GM12865 (cell line): ENCODE measurements at regions not wholly inside any gene's neighbourhood (a gene's known extent, or its start where the extent isn't known, plus 50 kb on each side); places are given as distances from the start of the nearest gene placed in this dataset.

Source experiments
- DNase-seq: peaks from one replicate; pipeline ENCODE4 v3.0.0; 2010; ENCODE audit warnings: low read depth
- H3K4me3 ChIP-seq: 2 replicates; pipeline ENCODE4 v1.5.1; 2011; ENCODE audit warnings: mild to moderate bottlenecking, low read depth, low read length, control low read depth
- TF ChIP-seq, protein P1 (sequence below): IDR thresholded peaks from 2 replicates; pipeline ENCODE4 v1.5.1; 2011; ENCODE audit warnings: low read length, control low read depth, low read depth, inconsistent platforms; ENCODE audit not compliant: insufficient read depth; ENCODE audit errors: missing control alignments

DNA sequence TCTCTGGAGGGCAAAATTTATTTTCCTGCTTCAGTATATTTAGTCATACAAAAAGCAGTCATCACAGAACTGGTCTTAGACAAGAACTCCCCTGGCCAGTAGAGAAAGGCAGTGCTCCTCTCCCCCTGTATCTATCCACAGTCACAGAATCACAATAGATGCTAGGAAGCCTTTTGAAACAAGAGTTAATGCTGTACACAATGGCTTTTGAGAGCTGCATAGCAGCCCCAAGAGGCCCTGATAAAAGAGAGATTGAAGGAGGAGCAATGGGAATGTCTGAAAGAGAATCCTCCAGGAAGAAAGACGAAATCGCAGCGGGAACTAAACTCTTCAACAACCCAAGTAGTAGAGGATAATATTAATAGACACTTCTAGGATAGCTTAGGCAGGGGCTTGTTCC is 330.2 kb downstream of the RBM43 start:
- no peak overlapping the region for H3K4me3 ChIP-seq
- no peak for DNase-seq
- TF ChIP-seq, protein P1, sequence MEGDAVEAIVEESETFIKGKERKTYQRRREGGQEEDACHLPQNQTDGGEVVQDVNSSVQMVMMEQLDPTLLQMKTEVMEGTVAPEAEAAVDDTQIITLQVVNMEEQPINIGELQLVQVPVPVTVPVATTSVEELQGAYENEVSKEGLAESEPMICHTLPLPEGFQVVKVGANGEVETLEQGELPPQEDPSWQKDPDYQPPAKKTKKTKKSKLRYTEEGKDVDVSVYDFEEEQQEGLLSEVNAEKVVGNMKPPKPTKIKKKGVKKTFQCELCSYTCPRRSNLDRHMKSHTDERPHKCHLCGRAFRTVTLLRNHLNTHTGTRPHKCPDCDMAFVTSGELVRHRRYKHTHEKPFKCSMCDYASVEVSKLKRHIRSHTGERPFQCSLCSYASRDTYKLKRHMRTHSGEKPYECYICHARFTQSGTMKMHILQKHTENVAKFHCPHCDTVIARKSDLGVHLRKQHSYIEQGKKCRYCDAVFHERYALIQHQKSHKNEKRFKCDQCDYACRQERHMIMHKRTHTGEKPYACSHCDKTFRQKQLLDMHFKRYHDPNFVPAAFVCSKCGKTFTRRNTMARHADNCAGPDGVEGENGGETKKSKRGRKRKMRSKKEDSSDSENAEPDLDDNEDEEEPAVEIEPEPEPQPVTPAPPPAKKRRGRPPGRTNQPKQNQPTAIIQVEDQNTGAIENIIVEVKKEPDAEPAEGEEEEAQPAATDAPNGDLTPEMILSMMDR: no peak

DNA sequence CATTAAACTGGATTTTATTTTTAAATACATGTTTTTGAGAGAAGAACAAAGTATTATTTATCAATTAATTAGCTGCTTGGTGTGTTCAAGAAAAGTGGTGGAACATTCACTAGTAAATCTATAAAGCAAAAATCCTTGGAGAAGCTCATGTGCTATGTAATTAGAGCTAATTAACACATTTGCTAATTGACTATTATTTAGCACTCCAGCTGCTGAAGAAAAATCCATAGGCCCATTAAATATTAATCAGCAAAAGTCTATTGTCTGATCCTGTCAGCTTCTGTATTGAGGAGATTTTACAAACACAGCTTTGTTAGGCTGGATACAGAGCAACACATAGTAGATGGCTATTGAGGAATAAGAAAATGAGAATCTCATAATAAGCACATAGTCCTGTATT is 336.1 kb downstream of the RBM43 start:
- TF ChIP-seq, protein P1: no peak
- no peak overlapping the region for H3K4me3 ChIP-seq
- DNase-seq: no peak

DNA sequence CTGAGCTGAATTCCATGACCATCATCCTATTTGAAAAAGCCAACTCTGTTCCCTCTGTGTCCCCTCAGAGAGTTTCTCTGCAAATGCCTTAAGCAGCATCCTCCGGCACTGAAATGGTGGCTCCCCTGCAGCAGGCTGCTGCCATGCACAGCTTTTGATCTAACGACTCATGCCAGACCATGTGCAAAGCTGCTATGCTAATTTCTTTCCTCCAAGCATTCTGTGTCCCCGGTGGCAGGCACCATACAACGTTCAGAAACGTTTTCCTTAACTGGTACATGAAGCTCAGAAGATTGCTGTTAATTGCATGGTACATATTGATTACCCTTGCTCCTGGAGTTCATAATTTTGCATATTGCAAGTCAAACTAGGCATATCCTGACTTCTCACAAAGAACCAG is 336.8 kb downstream of the RBM43 start:
- DNase-seq: no peak
- TF ChIP-seq, protein P1: no peak
- H3K4me3 ChIP-seq: no peak overlapping the region

DNA sequence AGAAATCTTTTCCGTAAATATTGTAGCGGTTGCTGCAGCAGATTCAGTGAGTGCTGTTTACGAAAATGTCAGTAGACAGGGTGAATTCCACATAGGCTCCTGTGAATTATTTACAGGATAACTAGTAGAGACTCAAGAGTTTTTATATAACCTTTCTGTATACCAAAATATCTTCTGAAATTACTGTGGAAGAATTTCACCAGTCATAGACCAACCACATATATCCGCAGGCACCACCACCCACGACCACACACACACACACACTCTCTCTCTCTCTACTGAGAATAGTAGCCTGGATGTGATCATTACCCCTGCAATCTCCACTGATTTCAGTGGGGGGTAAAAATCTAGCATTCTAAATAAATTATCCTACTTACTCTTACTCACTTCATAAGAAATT is 341.8 kb downstream of the RBM43 start:
- TF ChIP-seq, protein P1: no peak
- DNase-seq: no peak
- no peak overlapping the region for H3K4me3 ChIP-seq

DNA sequence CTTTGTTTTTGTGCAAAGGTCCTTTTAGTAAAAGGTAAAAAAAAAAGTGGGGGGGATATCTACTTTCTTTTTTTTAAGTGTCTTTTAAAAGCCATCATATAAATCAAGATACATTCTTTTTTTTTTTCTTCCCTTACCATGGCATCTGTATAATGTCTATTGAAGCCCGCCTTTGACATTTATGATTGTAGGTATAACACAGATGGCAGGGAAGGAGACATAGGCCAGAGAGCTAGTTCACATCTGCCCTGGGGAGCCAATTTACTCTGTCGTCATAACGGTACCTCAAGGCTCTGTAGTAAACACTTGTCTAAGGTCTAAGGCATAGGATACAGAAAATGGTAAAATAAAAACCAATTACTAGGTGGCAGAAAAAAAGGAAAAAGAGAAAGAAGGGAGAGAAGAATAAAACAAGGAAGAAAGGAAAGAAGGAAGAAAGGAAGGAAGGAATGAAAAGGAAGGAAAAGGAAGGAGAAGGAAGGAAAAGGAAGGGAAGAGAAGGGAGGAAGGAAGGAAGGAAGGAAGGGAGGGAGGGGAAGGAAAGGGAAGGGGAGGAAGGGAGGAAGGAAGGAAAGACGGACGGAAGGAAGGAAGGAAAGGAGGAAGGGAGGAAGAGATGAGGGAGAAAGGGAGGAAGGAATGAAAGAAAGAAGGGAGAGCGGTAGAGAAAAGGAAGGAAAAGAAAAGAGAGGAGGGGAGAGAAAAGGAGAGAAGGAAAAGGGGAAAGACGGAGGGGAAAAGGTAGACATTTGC is 343.5 kb downstream of the RBM43 start:
- no peak overlapping the region for H3K4me3 ChIP-seq
- TF ChIP-seq, protein P1: no peak
- DNase-seq: no peak

DNA sequence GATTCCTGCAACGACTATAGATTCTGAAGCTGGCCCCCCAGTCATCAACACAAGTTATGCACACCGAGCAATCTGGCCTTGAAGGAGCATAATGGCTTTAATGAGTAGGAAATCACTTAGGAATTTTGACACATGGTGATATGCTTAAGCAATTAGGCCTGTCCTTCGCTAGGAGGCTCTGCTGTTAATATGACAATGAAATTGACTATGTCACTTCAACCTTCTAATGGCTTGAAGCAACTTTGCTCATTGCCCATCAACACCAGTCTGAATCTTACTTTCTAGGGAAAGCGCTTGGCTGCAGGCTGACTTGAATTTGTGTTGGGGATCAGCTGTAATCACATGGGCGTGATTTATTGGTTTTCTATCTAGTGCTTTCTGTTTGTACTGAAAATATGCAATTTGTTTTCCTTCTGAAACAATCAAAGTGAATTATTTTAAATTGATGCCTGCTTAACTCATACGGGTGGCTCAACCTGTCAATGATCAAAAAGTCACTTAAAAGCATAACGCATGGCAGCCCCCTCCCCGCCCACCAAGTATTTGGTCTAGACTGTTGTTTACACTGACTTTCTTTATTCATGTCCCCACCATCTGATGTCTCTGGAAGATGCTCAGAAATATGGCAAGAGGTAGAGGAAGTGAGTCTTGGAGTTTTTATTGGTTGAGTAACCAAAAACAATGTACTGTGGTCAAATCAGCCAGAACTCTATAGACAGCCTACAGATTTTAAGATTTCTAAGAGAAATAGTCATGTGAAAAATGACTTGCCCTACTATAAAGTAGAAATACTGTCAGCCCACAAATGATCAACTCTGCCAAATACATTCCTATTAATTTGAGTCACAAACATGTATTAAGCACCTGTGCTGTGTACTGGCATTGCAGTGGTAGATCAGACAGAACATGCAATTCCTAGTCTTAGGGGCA is 344.9 kb downstream of the RBM43 start:
- H3K4me3 ChIP-seq: no peak overlapping the region
- DNase-seq: no peak
- TF ChIP-seq, protein P1: no peak
